Mesenchymal stem cell (in vitro differentiated cells and primary cell): ENCODE measurements at regions not wholly inside any gene's neighbourhood (a gene's known extent, or its start where the extent isn't known, plus 50 kb on each side); places are given as distances from the start of the nearest gene placed in this dataset. TPM values are rescaled to one million over a fixed set of nuclear protein-coding genes. Genes with fewer than 3 reads are reported as not detected.

Source experiments
- DNase-seq: peaks from one replicate; pipeline ENCODE4 v3.0.0-alpha.2; 2013
- H2AFZ ChIP-seq: one replicate; pipeline ENCODE4 v1.6.1; 2013; ENCODE audit warnings: low read depth, mild to moderate bottlenecking, control low read depth, inconsistent platforms, low read length, moderate library complexity
- H2AK5ac ChIP-seq: 2 replicates; pipeline ENCODE4 v1.6.1; 2013; ENCODE audit warnings: low read length, moderate library complexity, mild to moderate bottlenecking, inconsistent platforms; ENCODE audit not compliant: severe bottlenecking
- H2BK120ac ChIP-seq: one replicate; pipeline ENCODE4 v1.6.1; 2013; ENCODE audit warnings: low read depth, mild to moderate bottlenecking, inconsistent platforms, low read length, moderate library complexity
- H2BK12ac ChIP-seq, 2 experiments: one replicate each; pipeline ENCODE4 v1.6.1; 2013; ENCODE audit warnings: inconsistent platforms in 2 of 2, low read length in 2 of 2, mild to moderate bottlenecking in 2 of 2, moderate library complexity in 2 of 2, control low read depth in 1 of 2
- H2BK15ac ChIP-seq: one replicate; pipeline ENCODE4 v1.6.1; 2013; ENCODE audit warnings: mild to moderate bottlenecking, low read depth, inconsistent platforms; ENCODE audit not compliant: poor library complexity, severe bottlenecking
- H2BK5ac ChIP-seq: 2 replicates; pipeline ENCODE4 v1.6.1; 2013; ENCODE audit warnings: low read depth, mild to moderate bottlenecking, low read length, control low read depth, inconsistent platforms; ENCODE audit not compliant: poor library complexity, severe bottlenecking
- H3K14ac ChIP-seq, 2 experiments: one replicate each; pipeline ENCODE4 v1.6.1; 2013; ENCODE audit warnings: inconsistent platforms in 2 of 2, low read length in 2 of 2, control low read depth in 1 of 2, mild to moderate bottlenecking in 1 of 2, moderate library complexity in 1 of 2
- H3K18ac ChIP-seq, 2 experiments: one replicate each; pipeline ENCODE4 v1.6.1; 2013; ENCODE audit warnings: inconsistent platforms in 2 of 2, low read length in 2 of 2, control low read depth in 1 of 2, low read depth in 1 of 2, mild to moderate bottlenecking in 1 of 2
- H3K23ac ChIP-seq, 2 experiments: one replicate each; pipeline ENCODE4 v1.6.1; 2013; ENCODE audit warnings: inconsistent platforms in 2 of 2, low read length in 2 of 2, mild to moderate bottlenecking in 2 of 2, moderate library complexity in 2 of 2, control low read depth in 1 of 2
- H3K27ac ChIP-seq: 2 replicates; pipeline ENCODE4 v1.5.1; 2013; ENCODE audit warnings: mild to moderate bottlenecking, moderate library complexity, low read length, control low read depth, inconsistent platforms; ENCODE audit not compliant: poor library complexity, severe bottlenecking
- H3K27me3 ChIP-seq, 2 experiments: 2 replicates each; pipeline versions ENCODE4 v1.6.1 to v1.7.0; 2013; ENCODE audit warnings: low read length in 2 of 2, mild to moderate bottlenecking in 2 of 2, moderate library complexity in 2 of 2, control low read depth in 1 of 2, inconsistent platforms in 1 of 2; ENCODE audit not compliant: control insufficient read depth in 1 of 2, insufficient read depth in 1 of 2
- H3K36me3 ChIP-seq, 2 experiments: 2 replicates each; pipeline versions ENCODE4 v1.6.1 to v1.7.0; 2013; ENCODE audit warnings: low read length in 2 of 2, control low read depth in 1 of 2, inconsistent platforms in 1 of 2, low read depth in 1 of 2, mild to moderate bottlenecking in 1 of 2; ENCODE audit not compliant: insufficient read depth in 2 of 2, control insufficient read depth in 1 of 2
- H3K4ac ChIP-seq, 2 experiments: one replicate each; pipeline ENCODE4 v1.6.1; 2013; ENCODE audit warnings: inconsistent platforms in 2 of 2, low read length in 2 of 2, mild to moderate bottlenecking in 2 of 2, moderate library complexity in 2 of 2, control low read depth in 1 of 2, low read depth in 1 of 2
- H3K4me1 ChIP-seq: 2 replicates; pipeline ENCODE4 v1.6.1; 2013; ENCODE audit warnings: low read depth, low read length, control low read depth; ENCODE audit not compliant: control insufficient read depth, insufficient read depth
- H3K4me2 ChIP-seq: 2 replicates; pipeline ENCODE4 v1.6.1; 2013; ENCODE audit warnings: low read length, mild to moderate bottlenecking, inconsistent platforms; ENCODE audit not compliant: poor library complexity, severe bottlenecking
- H3K4me3 ChIP-seq, 2 experiments: 2 replicates each; pipeline versions ENCODE4 v1.5.1 to v1.7.0; 2013; ENCODE audit warnings: low read length in 2 of 2, mild to moderate bottlenecking in 2 of 2, control low read depth in 1 of 2, low read depth in 1 of 2; ENCODE audit not compliant: insufficient read depth in 1 of 2
- H3K79me1 ChIP-seq: replicated peaks from 2 replicates; pipeline ENCODE4 v1.6.1; 2013; ENCODE audit warnings: mild to moderate bottlenecking, control low read depth, low read length, inconsistent platforms; ENCODE audit not compliant: poor library complexity, severe bottlenecking
- H3K9ac ChIP-seq: 2 replicates; pipeline ENCODE4 v1.7.0; 2013; ENCODE audit warnings: mild to moderate bottlenecking, low read length, moderate library complexity
- H3K9me3 ChIP-seq: 2 replicates; pipeline ENCODE4 v1.7.0; 2013; ENCODE audit warnings: mild to moderate bottlenecking, low read length; ENCODE audit not compliant: control insufficient read depth
- H4K8ac ChIP-seq: one replicate; pipeline ENCODE4 v1.6.1; 2013; ENCODE audit warnings: inconsistent platforms, mild to moderate bottlenecking, low read length, moderate library complexity
- H4K91ac ChIP-seq: one replicate; pipeline ENCODE4 v1.6.1; 2013; ENCODE audit warnings: mild to moderate bottlenecking, low read length, inconsistent platforms
- WGBS: methylation state at CpG from one replicate; pipeline ENCODE4 v1.1.7; 2013; ENCODE audit warnings: mixed read lengths; 5-methylcytosine and 5-hydroxymethylcytosine counted together
- small RNA-seq: library from polyadenylated mRNA; stranded (forward); fragments of <200 nt; extraction: miRNeasy Mini kit (QIAGEN cat#:217004); gene quantifications from one replicate; pipeline ENCODE3, GENCODE V24; 2013; ENCODE audit warnings: low read depth

- no peak for DNase-seq
- H3K4ac ChIP-seq: no peak overlapping the region
- peaks cover 0 to 5% of the 10 kb centered on the region in 2 experiments for H3K27me3 ChIP-seq
- H3K23ac ChIP-seq: no peak overlapping the region
- no peak overlapping the region for H3K14ac ChIP-seq
- no peak overlapping the region for H2BK15ac ChIP-seq
- peaks cover 4% of the 10 kb centered on the region for H3K9me3 ChIP-seq
- WGBS: 49% methylated on average over 5 of the region's 5 CpGs
- H3K4me3 ChIP-seq: no peak overlapping the region
- H3K79me1 ChIP-seq: no peaks in the 10 kb centered on the region
- no peak overlapping the region for H4K8ac ChIP-seq
- no peak overlapping the region for H3K4me2 ChIP-seq
- no peak overlapping the region for H2BK5ac ChIP-seq
- H3K18ac ChIP-seq: no peak overlapping the region
- no peak overlapping the region for H3K27ac ChIP-seq
- H4K91ac ChIP-seq: no peak overlapping the region
- no peaks in the 10 kb centered on the region for H3K36me3 ChIP-seq
- no peak overlapping the region for H2AK5ac ChIP-seq
- no peak overlapping the region for H3K9ac ChIP-seq
- H3K4me1 ChIP-seq: no peaks in the 10 kb centered on the region
- H2BK120ac ChIP-seq: no peak overlapping the region
- no peak overlapping the region for H2AFZ ChIP-seq
- no peak overlapping the region for H2BK12ac ChIP-seq
These were observed 49.9 kb upstream of the SYN3 start for GRCh38 chr22:33108037-33108436.

Small RNA genes in the stretch of these regions (small RNA-seq; reads per million reads assigned to genes)
- gene Z82198.3: not detected
